GM12892 (cell line): ENCODE measurements at regions not wholly inside any gene's neighbourhood (a gene's known extent, or its start where the extent isn't known, plus 50 kb on each side); places are given as distances from the start of the nearest gene placed in this dataset.

Experiments used
- POLR2A ChIP-seq: IDR thresholded peaks from 2 replicates; pipeline ENCODE4 v1.6.1; 2011; ENCODE audit warnings: low read depth, low read length, control low read depth
- POLR2AphosphoS5 ChIP-seq: IDR thresholded peaks from 2 replicates; pipeline ENCODE4 v1.6.1; 2011; ENCODE audit warnings: low read depth, low read length, control low read depth
- TAF1 ChIP-seq: IDR thresholded peaks from 2 replicates; pipeline ENCODE4 v1.6.1; 2011; ENCODE audit warnings: low read depth, mild to moderate bottlenecking, control low read depth, low read length, borderline replicate concordance

DNA sequence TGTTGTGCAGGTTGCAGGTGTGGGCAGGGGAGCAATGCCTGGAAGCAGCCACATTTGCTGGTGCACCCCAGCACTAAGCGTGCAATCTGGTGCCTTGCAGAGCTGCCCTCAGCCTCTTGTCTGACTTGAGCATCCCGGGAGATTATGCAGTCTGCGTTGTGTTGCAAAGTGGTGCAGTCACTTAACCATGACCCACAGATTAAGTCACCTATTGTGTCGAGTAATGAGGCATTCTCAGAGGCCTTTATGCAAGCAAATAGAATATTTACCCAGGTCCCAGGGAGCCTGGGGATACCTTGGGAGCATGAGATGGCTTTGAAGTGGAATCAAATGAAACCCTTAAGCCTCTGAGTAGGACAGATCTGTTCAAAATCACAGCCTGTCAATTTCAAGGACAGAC lies 529.0 kb downstream of the TYW1 start:
- TF ChIP-seq POLR2AphosphoS5: no peak
- no peak for TF ChIP-seq POLR2A
- no peak for TF ChIP-seq TAF1
